ENCODE measurements at regions not wholly inside any gene's neighbourhood (a gene's known extent, or its start where the extent isn't known, plus 50 kb on each side); places are given as distances from the start of the nearest gene placed in this dataset.
A peak's percentile ranks its signal among the peaks of the same experiment; 100 is the strongest.

- Histone ChIP-seq H3K4me3 (ENCODE audit: low read depth, low read length) (no peak overlapping the region), H3K27ac (ENCODE audit: low read depth) (no peak overlapping the region), H3K4me1 (ENCODE audit: insufficient read depth) (no peaks in the 10 kb centered on the region), H3K36me3 (ENCODE audit: insufficient read depth) (no peaks in the 10 kb centered on the region)
- WGBS = 80% methylated on average over 1 of the region's 1 CpG
- no peak for DNase-seq (ENCODE audit: extremely low spot score)
Observed at GRCh38 chr6:126600258-126600916, 260.5 kb downstream of the CENPW start.

GRCh38 chr6:126603410-126603809 lies 263.5 kb downstream of the CENPW start:
- Histone ChIP-seq H3K4me3 (ENCODE audit: low read depth, low read length) (no peak overlapping the region), H3K36me3 (ENCODE audit: insufficient read depth) (no peaks in the 10 kb centered on the region), H3K27ac (ENCODE audit: low read depth) (no peak overlapping the region), H3K4me1 (ENCODE audit: insufficient read depth) (no peaks in the 10 kb centered on the region)
- DNase-seq (ENCODE audit: extremely low spot score) = no peak
- 89% methylated on average over 4 of the region's 4 CpGs for whole genome bisulfite sequencing

GRCh38 chr6:126605089-126605488 lies 265.2 kb downstream of the CENPW start:
- Histone ChIP-seq H3K4me3 (ENCODE audit: low read depth, low read length) (no peak overlapping the region), H3K27ac (ENCODE audit: low read depth) (no peak overlapping the region), H3K36me3 (ENCODE audit: insufficient read depth) (no peaks in the 10 kb centered on the region), H3K4me1 (ENCODE audit: insufficient read depth) (no peaks in the 10 kb centered on the region)
- no peak for DNase-seq (ENCODE audit: extremely low spot score)

- Histone ChIP-seq H3K4me1 (ENCODE audit: insufficient read depth) (no peaks in the 10 kb centered on the region), H3K27ac (ENCODE audit: low read depth) (no peak overlapping the region), H3K36me3 (ENCODE audit: insufficient read depth) (no peaks in the 10 kb centered on the region), H3K4me3 (ENCODE audit: low read depth, low read length) (no peak overlapping the region)
- DNase-seq (ENCODE audit: extremely low spot score) = no peak
- 88% methylated on average over 1 of the region's 1 CpG for WGBS
Observed at GRCh38 chr6:126607289-126607688, 267.4 kb downstream of the CENPW start.

- H3K4me3 ChIP-seq (ENCODE audit: low read depth, low read length) = no peak overlapping the region
- H3K27ac ChIP-seq (ENCODE audit: low read depth) = no peak overlapping the region
- WGBS = 85% methylated on average over 4 of the region's 4 CpGs
- no peak for DNase-seq (ENCODE audit: extremely low spot score)
- no peaks in the 10 kb centered on the region for H3K4me1 ChIP-seq (ENCODE audit: insufficient read depth)
- no peaks in the 10 kb centered on the region for H3K36me3 ChIP-seq (ENCODE audit: insufficient read depth)
Observed at GRCh38 chr6:126608681-126609080, 268.8 kb downstream of the CENPW start.

GRCh38 chr6:126614642-126615504 lies 275.0 kb downstream of the CENPW start:
- H3K36me3 ChIP-seq (ENCODE audit: insufficient read depth) = no peaks in the 10 kb centered on the region
- H3K4me3 ChIP-seq (ENCODE audit: low read depth, low read length) = no peak overlapping the region
- H3K4me1 ChIP-seq (ENCODE audit: insufficient read depth) = no peaks in the 10 kb centered on the region
- no peak for DNase-seq (ENCODE audit: extremely low spot score)
- WGBS = 85% methylated on average over 6 of the region's 6 CpGs
- no peak overlapping the region for H3K27ac ChIP-seq (ENCODE audit: low read depth)

- no peak overlapping the region for H3K4me3 ChIP-seq (ENCODE audit: low read depth, low read length)
- no peak for DNase-seq (ENCODE audit: extremely low spot score)
- no peak overlapping the region for H3K27ac ChIP-seq (ENCODE audit: low read depth)
- H3K4me1 ChIP-seq (ENCODE audit: insufficient read depth) = no peaks in the 10 kb centered on the region
- WGBS = 38% methylated on average over 2 of the region's 2 CpGs
- no peaks in the 10 kb centered on the region for H3K36me3 ChIP-seq (ENCODE audit: insufficient read depth)
Observed at GRCh38 chr6:126616866-126617265, 277.0 kb downstream of the CENPW start.

GRCh38 chr6:126618639-126619343 lies 278.9 kb downstream of the CENPW start:
- no peak overlapping the region for H3K27ac ChIP-seq (ENCODE audit: low read depth)
- no peaks in the 10 kb centered on the region for H3K36me3 ChIP-seq (ENCODE audit: insufficient read depth)
- 46% methylated on average over 1 of the region's 1 CpG for WGBS

GRCh38 chr6:126620719-126621118 lies 280.8 kb downstream of the CENPW start:
- WGBS = 63% methylated on average over 1 of the region's 1 CpG
- Histone ChIP-seq H3K4me1 (ENCODE audit: insufficient read depth) (no peaks in the 10 kb centered on the region), H3K27ac (ENCODE audit: low read depth) (no peak overlapping the region), H3K36me3 (ENCODE audit: insufficient read depth) (no peaks in the 10 kb centered on the region), H3K4me3 (ENCODE audit: low read depth, low read length) (no peak overlapping the region)
- no peak for DNase-seq (ENCODE audit: extremely low spot score)

More at GRCh38 chr6:126618639-126619343, 278.9 kb downstream of the CENPW start:
- DNase-seq (ENCODE audit: extremely low spot score) = no peak
- Histone ChIP-seq H3K4me3 (ENCODE audit: low read depth, low read length) (no peak overlapping the region), H3K4me1 (ENCODE audit: insufficient read depth) (no peaks in the 10 kb centered on the region)

- Histone ChIP-seq H3K4me3 (ENCODE audit: low read depth, low read length) (no peak overlapping the region), H3K36me3 (ENCODE audit: insufficient read depth) (no peaks in the 10 kb centered on the region), H3K27ac (ENCODE audit: low read depth) (no peak overlapping the region), H3K4me1 (ENCODE audit: insufficient read depth) (no peaks in the 10 kb centered on the region)
- no peak for DNase-seq (ENCODE audit: extremely low spot score)
- WGBS = 73% methylated on average over 2 of the region's 2 CpGs
Observed at GRCh38 chr6:126625019-126625418, 285.1 kb downstream of the CENPW start.

GRCh38 chr6:126628125-126628524 lies 288.2 kb downstream of the CENPW start:
- 73% methylated on average over 3 of the region's 3 CpGs for WGBS

GRCh38 chr6:126631363-126631762 lies 291.4 kb downstream of the CENPW start:
- Histone ChIP-seq H3K36me3 (ENCODE audit: insufficient read depth) (peaks cover 2% of the 10 kb centered on the region), H3K4me3 (ENCODE audit: low read depth, low read length) (no peak overlapping the region), H3K4me1 (ENCODE audit: insufficient read depth) (no peaks in the 10 kb centered on the region), H3K27ac (ENCODE audit: low read depth) (no peak overlapping the region)
- WGBS = 32% methylated on average over 2 of the region's 2 CpGs
- DNase-seq (ENCODE audit: extremely low spot score) = peak; percentile 72

More at GRCh38 chr6:126628125-126628524, 288.2 kb downstream of the CENPW start:
- Histone ChIP-seq H3K27ac (ENCODE audit: low read depth) (no peak overlapping the region), H3K36me3 (ENCODE audit: insufficient read depth) (peaks cover 2% of the 10 kb centered on the region), H3K4me3 (ENCODE audit: low read depth, low read length) (no peak overlapping the region), H3K4me1 (ENCODE audit: insufficient read depth) (no peaks in the 10 kb centered on the region)
- no peak for DNase-seq (ENCODE audit: extremely low spot score)

- Histone ChIP-seq H3K4me1 (ENCODE audit: insufficient read depth) (no peaks in the 10 kb centered on the region), H3K27ac (ENCODE audit: low read depth) (no peak overlapping the region), H3K36me3 (ENCODE audit: insufficient read depth) (peaks cover 2% of the 10 kb centered on the region), H3K4me3 (ENCODE audit: low read depth, low read length) (no peak overlapping the region)
- DNase-seq (ENCODE audit: extremely low spot score) = no peak
- WGBS = 59% methylated on average over 1 of the region's 1 CpG
Observed at GRCh38 chr6:126632271-126632670, 292.4 kb downstream of the CENPW start.

GRCh38 chr6:126633373-126633772 lies 293.5 kb downstream of the CENPW start:
- no peak overlapping the region for H3K27ac ChIP-seq (ENCODE audit: low read depth)
- WGBS = 86% methylated on average over 1 of the region's 1 CpG
- H3K4me3 ChIP-seq (ENCODE audit: low read depth, low read length) = no peak overlapping the region
- H3K4me1 ChIP-seq (ENCODE audit: insufficient read depth) = no peaks in the 10 kb centered on the region
- peaks cover 2% of the 10 kb centered on the region for H3K36me3 ChIP-seq (ENCODE audit: insufficient read depth)
- no peak for DNase-seq (ENCODE audit: extremely low spot score)
